Stimulated activated CD4-positive, alpha-beta T cell treated with anti-CD3 and anti-CD28 coated beads, Interleukin-4, amount 100 ng/mL, for 1 hour (primary cell): ENCODE measurements at regions not wholly inside any gene's neighbourhood (a gene's known extent, or its start where the extent isn't known, plus 50 kb on each side); places are given as distances from the start of the nearest gene placed in this dataset.
"Not testable (repeated sequence)": the region's sequence is repeated elsewhere in the genome, so short reads cannot be mapped to it uniquely, and the experiment has no call there.

Experiments used
- DNase-seq: peaks from one replicate; pipeline ENCODE4 v3.0.0-alpha.2; 2020

GRCh38 chr22:22346401-22347107 lies 102.0 kb downstream of the VPREB1 start:
- no peak for DNase-seq

GRCh38 chr22:22348127-22348814 lies 103.7 kb downstream of the VPREB1 start:
- no peak for DNase-seq

- DNase-seq, result no peak
These were observed 104.3 kb downstream of the VPREB1 start for GRCh38 chr22:22348815-22349454.

GRCh38 chr22:22349455-22349836 lies 104.9 kb downstream of the VPREB1 start:
- DNase-seq, result no peak

GRCh38 chr22:22351366-22351765 lies 106.8 kb downstream of the VPREB1 start:
- no peak for DNase-seq

GRCh38 chr22:22352371-22352999 lies 107.9 kb downstream of the VPREB1 start:
- DNase-seq, result no peak

GRCh38 chr22:22355096-22355834 lies 110.7 kb downstream of the VPREB1 start:
- no peak for DNase-seq

- DNase-seq, result peak; percentile 71
These were observed 112.7 kb downstream of the VPREB1 start for GRCh38 chr22:22357024-22357883.

GRCh38 chr22:22358152-22358551 lies 113.6 kb downstream of the VPREB1 start:
- no peak for DNase-seq

GRCh38 chr22:22358686-22359085 lies 114.1 kb downstream of the VPREB1 start:
- no peak for DNase-seq

- no peak for DNase-seq
These were observed 114.9 kb downstream of the VPREB1 start for GRCh38 chr22:22359465-22359864.

GRCh38 chr22:22360014-22360413 lies 115.4 kb downstream of the VPREB1 start:
- DNase-seq, result no peak

- DNase-seq, result no peak
These were observed 117.7 kb downstream of the VPREB1 start for GRCh38 chr22:22362311-22362710.

- DNase-seq, result no peak
These were observed 118.3 kb downstream of the VPREB1 start for GRCh38 chr22:22362936-22363335.

- no peak for DNase-seq
These were observed 119.6 kb downstream of the VPREB1 start for GRCh38 chr22:22364207-22364606.

- no peak for DNase-seq
These were observed 122.0 kb downstream of the VPREB1 start for GRCh38 chr22:22366537-22366936.

GRCh38 chr22:22368516-22368915 lies 123.9 kb downstream of the VPREB1 start:
- DNase-seq, result no peak

- not testable (repeated sequence) for DNase-seq
These were observed 124.8 kb downstream of the VPREB1 start for GRCh38 chr22:22369219-22369963.

- DNase-seq, result no peak
These were observed 125.3 kb downstream of the VPREB1 start for GRCh38 chr22:22369964-22370270.

- no peak for DNase-seq
These were observed 126.5 kb downstream of the VPREB1 start for GRCh38 chr22:22371031-22371541.

- DNase-seq, result no peak
These were observed 127.5 kb downstream of the VPREB1 start for GRCh38 chr22:22372086-22372485.
